HG03175 (cell line): ENCODE measurements at regions not wholly inside any gene's neighbourhood (a gene's known extent, or its start where the extent isn't known, plus 50 kb on each side); places are given as distances from the start of the nearest gene placed in this dataset.
"Not testable (repeated sequence)": the region's sequence is repeated elsewhere in the genome, so short reads cannot be mapped to it uniquely, and the experiment has no call there.

Source experiments
- ATAC-seq: cut with Tn5 transposase; IDR thresholded peaks from one replicate; pipeline ENCODE4 v1.9.1; 2021; ENCODE audit warnings: mild to moderate bottlenecking, moderate library complexity; ENCODE audit not compliant: unreplicated experiment

DNA sequence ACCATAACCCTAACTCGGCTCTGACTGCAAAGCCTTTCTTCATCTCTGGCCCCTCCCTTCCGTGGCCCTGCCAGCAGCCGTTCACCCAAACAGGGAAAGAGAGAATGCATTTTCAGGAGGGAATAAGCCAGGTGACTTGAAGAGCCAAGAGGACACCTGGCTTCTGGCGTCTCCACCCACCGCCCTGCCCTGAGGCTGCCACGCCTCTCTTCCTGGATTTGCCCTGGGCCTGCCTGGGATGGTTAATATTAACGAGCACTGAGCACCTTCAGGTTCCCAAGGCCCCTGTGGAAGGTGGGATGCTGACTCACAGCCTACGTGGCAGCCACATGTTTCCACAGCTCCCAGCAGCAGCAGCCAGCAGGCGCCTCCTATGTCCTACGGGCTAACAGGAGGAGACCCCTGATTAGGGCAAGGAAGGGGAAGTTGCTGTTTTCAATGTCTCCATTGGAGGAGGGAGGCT lies 138.0 kb upstream of the RREB1 start:
- ATAC-seq = no peak

DNA sequence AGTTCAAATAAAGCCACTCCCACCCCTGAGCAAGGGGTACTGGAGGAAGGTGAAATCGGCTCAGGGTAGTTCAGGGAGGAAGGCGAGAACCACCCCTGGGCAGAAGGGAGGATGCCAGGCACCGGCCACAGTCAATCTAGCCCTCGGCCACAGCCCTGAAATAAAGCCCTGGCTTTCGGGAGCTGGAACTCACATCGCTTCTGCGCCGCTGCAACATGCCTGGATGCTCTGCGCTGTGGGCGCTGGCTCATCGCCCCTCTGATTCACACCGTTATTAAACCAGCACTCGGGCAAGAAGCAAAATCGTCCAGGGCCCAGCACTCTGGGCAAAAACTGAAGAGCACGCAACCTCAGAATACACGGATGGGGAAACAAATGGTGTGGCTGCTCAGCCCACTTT lies 136.9 kb upstream of the RREB1 start:
- ATAC-seq = no peak

DNA sequence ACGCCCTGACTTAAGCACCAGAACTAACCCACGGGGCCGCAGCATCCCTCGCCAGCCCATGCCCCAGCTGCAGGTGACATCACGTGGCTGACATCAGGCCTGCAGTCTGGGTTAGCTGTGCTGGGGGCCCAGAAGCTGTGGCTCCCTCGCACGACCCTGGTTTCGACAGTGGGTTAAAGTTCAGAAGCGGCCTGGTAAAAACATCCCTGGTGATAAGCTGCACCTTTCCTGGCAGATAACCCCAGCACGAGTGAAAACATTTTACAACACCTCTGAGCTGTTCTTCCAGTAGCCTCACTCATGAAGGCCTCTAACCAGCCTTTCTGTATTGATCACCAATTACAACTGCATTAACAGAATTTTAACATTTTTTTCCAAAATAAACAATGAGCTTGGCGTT lies 136.4 kb upstream of the RREB1 start:
- no peak for ATAC-seq

DNA sequence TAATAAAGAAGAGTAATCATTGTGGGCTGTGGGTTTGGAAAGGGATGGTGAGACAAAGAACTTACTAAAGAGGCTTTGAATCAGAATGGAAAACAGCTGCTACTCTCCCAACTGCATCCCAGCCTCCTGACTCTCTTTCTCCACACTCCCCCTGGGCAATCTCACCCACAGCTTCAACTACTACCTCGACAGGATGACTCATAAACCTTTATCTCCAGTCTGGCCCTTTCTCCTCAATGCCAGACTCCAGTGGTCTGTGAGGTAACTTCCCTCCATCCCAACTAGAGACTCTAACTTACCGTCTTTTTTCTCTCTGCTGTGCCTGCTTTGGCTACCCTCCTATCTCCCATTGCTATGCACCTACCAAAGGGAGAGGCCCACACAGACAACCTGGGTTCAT lies 135.3 kb upstream of the RREB1 start:
- no peak for ATAC-seq

DNA sequence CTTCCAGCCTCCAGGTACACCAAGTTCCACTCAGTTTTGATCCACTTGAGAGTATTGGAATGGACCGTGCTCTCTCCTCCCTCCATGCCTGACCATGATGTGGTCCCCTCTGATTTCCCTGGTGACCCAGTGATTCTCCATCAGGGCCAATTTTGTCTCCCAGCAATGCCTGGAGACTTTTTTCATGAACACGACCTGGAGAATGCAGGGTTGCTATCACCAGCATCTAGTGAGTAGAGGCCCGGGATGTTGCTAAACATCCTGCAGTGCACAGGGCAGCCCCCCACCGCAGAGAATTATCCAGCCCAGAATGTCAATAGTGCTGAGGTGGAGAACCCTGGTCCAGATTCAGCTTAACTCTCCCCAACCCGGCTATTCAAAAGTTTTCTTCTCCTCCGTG lies 134.0 kb upstream of the RREB1 start:
- ATAC-seq = no peak

DNA sequence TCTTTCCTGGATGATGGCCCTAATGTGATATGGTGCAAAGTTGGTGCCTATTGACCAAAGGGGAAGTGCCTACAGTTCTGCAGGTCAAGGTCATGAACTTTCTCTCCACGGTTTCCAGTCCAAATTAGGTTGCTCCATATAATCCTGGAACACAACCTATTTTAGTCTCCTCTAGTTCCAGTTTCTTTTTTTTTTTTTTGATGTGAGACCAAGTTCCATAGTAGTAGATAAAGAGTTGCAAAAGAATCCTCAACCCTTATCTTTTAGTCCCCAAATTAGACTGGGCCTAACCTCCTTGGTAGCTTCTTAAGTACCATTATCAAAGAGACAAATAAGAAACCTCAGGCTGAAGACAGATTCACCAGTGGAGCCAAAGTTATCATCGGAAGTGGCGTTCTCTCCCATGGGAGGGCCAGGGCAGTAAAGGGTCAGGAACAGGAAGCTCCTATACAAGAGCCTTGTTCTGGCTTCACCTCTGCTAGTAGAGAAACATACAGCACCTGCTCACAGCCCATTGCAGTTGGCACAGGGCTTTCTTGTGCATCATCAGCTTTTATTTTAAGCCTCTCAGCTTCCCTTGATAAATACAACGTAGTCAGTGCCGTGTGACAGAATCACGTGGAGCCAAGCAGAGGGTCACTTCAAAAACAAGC lies 132.2 kb upstream of the RREB1 start:
- ATAC-seq = no peak

DNA sequence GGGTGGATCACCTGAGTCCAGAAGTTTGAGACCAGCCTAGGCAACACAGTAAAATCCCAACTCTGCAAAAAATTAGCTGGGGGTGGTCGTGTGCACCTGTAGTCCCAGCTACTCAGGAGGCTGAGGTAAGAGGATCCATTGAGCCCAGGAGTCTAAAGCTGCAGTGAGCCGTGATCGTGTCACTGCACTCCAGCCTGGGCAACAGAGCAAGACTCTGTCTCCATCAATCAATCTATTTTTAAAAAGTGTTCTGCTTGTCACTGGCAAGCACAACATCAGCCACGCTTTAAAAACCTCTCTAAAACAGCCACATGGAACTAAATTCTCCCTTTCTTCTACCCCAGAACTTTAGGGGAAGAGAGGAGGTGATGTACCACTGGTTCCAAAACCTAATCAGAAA lies 131.6 kb upstream of the RREB1 start:
- no peak for ATAC-seq

DNA sequence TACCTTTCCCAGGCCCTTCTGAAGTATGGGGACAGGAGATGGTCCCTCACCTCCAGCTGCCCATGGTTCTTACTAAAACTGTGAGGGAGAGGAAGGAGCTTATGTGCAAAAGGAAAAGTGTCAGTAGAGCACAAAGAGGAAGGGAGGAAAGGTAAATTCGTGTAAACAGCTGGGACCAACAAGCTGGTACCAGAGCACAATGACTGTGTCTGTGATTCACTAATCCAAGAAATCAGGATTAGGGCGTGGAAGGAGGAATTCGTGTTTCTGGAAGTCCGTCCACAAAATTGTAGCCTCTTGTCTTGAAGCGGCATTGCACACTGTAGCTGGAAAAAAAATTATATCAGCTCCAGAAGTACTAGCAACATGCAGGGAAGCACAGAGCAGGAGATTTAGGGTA lies 129.0 kb upstream of the RREB1 start:
- ATAC-seq = no peak

DNA sequence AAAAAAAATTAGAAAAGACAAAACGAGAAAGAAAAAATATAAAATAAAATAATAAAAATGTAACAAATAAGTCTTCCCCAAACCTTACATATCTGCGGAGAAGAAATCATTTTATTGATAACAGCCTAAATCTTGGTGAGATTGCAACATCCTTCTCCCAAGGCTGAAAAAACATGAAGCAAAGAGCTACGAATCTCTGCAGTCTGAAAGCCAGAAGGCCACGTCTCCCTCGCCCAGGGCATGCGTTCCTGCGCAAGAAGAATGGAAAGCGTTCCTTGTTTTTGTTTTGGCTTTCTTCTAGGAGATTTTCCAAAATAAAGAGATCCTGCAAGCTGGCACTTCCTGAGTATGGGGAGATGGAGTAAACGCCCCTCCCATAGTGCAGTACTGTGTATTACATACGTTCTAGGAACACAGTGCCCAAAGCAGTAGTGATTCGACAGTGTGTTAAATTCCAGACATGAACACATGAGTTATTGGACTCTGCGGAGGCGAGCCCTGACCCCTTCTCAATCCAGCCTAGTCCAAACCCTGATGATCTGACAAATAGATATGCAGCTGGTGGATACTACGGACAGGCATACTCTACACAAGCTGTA lies 126.7 kb upstream of the RREB1 start:
- ATAC-seq = no peak

DNA sequence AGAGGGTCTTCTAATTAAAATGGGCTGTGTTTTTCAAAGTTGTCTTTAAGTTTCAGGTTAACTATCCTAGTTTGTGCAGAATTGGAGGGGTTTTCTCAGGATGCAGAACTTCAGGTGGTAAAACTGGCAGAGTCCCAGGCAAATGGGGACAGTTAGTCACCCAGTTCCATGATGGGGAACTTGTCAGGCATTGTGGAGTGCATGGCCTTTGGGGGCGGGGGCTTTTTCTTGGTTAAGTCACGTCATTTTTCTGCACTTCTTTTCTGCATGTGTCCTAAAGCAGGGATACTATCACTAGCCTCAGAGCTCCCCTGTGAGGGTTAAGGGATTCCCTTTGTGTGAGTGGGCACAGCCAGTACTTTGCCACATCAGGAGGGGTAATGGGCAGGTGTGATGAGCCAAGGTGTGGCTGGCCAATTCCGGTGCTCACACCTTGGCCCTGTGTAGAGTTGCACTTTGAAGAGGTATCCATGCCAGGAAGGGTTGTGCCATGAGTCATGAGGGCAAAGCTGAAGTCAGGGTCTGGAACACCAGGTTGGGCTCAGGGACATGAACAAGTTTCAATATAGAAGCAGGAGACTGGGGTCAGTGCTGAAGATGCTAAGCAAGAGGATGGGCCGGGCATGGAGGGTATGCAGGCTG lies 126.0 kb upstream of the RREB1 start:
- ATAC-seq = no peak

DNA sequence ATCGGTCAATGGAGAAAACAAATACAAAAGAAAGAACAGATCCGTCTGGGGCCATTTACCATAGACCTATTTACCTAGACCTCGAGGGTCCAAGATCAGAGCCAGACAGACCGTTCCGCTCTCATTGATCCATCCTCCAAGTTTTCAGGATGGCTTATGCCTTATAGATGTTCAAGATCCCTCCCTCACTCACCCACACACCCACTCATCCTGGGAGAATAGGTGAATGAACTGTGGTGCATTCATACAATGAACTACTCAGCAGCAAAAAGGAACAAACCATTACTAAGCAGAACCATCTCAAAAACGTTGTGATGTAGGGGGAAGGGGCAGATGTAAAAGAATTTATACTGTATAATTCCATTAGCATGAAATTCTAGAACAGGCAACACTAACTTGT lies 125.1 kb upstream of the RREB1 start:
- no peak for ATAC-seq

DNA sequence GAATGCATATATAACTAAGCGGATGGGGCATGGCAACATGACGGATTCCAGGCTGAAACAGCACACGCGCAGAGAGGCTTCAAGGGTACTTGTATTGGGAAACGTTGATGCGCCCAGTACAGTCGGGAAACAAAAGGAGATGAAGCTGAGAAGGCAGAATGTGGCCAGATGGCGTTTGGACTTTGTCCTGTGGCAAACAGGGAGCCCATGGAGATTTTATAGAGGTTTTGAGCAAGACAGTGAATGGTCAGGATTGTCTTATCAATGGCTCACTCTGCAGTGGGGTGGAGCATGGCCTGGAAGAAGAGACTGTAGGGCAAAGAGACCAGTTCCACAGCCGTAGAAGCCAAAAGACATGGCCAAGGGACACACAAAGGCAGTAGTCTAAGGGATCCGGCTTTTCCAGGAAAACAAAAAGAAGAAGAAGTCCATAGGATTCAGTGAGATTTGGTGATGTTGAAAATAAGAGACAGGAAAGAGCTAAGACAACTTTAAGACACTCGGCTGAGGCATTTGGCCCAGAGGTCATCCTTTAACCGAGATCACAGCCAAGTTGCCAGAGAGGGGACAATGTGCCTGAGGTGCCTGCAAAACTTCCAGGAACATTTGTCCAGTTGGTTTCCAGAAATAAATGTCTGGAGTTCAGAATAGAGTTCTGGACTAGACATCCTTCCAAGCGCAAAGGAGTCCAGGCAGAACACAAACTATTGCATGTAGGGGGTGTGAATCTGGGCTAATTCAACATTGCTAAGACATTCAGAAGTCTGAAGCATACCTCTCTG lies 123.0 kb upstream of the RREB1 start:
- no peak for ATAC-seq

DNA sequence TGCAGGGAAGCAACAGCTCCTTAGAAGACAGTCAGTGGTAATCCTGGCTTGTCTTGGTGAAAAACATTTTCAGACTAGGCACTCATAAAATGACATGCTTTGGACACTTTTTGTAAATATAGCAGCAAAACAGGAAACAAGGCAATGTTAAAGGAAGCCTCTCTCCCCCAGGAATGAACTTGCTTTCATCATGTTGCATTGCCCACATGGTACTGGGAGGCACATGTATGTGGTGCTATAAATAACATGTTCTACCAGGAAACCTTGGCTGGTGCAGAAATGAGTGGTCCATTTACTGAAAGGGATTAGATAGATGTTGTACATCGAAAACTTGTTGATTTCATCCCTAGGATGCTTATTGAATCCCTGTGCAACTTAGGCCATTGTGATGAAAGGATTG lies 121.4 kb upstream of the RREB1 start:
- no peak for ATAC-seq

DNA sequence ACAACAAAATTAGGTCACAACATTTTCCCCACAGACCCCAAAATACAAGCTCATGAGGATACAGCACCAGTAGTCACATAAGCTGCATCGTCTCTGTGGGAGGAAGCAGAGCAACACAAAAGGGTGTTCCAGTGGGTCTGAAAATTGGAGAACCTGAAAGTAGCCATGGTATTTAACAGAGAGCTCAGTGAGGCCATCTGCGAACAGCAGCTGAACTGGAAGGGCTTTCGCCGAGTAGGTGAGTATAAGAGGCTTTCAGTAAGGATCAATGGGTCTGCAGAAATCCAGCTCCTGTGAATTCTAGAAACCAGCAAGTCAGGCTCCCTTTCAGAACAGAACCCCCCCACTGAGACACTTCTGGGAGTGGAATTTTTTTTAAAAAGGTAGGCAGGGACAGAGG lies 120.0 kb upstream of the RREB1 start:
- ATAC-seq = no peak

DNA sequence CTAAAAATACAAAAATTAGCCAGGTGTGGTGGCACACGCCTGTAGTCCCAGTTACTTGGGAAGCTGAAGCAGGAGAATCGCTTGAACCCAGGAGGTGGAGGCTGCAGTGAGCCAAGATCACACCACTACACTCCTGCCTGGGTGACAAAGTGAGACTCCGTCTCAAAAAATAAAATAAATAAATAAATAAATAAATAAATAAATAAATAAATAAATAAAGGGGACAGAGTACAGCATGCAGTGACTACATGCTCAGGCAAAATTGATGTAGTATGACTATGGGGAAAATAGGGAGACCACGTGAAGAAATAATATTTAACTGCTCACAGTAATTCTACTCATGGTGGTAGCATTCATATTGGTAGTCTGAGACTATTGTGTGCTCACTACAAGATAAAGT lies 117.7 kb upstream of the RREB1 start:
- ATAC-seq = not testable (repeated sequence)

DNA sequence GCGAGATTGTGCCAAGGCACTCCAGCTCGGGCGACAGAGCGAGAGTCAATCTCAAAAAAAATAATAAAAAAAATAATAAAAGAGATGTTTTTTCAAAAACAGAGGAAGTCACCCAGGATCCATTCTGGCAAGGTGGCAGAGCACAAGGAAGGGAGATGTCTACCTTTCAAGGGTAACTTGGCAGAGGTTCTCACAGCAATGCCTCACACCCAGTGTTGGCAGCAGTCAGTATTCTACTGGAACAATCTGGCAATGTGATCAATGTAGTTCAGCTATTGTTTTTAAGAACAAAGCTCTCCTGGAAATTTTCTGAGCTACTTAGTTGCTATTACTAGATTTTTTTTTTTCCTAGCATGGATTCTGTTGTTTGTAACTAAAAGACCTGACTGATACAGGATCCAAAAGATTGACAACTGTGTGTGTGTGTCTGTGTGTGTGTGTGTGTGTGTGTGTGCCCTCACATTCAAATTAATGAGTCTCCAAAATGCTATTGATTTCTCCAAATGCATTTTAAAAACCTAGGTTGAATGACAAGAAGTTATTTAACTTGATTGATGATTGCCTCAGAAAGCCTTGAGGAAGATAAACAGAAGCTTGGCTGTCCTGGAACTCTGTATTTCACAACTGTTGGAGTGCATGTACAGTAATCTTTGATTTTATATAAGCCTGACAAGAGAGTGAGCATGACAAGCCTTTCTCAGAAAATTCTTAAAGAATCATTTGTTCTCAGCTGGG lies 114.1 kb upstream of the RREB1 start:
- no peak for ATAC-seq

DNA sequence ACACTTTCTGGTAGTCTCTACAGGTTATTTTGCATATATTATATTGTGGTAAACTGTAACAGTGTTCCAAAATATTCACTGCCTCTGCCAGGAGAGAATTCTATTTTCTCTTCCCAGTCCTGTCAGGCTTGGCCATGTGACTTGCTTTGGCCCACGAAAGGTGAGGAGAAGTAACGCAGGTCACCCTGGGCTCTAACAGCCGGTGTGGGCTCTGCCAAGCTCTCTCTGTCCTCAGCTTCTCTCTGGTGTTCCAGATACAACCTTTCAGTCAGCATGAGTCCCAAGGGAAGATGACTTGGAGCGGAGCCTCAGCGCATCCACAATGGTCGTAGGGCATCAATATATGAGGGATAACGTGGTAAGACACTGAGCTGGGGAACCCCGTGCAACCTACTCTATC lies 113.0 kb upstream of the RREB1 start:
- ATAC-seq = no peak

DNA sequence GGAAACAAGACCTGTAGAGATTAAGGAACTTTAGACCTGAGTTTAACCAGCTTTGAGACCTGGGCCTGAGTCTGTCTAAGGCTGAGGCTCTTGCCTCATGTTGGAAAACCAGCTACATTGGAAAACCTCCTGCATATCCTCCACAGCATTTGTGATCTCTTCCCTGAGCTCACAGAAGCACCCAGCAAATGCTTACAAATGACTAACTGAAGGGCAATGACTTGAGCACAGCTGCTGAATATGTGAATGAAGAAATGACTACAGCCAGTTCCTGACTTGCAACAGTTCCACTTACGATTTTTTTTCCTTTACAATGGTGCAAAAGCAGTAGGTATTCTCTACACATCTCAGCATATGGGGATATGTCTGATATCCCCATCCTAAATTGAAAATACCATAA lies 112.4 kb upstream of the RREB1 start:
- ATAC-seq = no peak

DNA sequence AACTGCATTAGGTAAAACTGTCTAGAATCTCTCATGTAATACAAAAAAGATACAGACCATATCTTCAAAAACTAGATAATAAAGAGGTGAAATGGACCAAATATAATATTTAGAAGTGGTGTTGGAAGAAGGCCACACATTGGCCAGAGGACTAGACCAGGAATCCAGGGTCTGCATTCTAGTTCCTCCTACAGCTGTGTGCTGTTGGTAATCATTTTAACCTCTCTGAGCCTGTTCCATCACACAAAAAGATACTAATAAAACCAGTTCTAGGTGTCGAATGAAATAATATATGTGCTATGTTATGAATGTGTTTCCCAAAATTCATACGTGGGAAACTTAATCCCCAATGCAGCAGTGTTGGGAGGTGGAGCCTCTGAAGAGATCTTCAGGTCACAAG lies 111.6 kb upstream of the RREB1 start:
- no peak for ATAC-seq

DNA sequence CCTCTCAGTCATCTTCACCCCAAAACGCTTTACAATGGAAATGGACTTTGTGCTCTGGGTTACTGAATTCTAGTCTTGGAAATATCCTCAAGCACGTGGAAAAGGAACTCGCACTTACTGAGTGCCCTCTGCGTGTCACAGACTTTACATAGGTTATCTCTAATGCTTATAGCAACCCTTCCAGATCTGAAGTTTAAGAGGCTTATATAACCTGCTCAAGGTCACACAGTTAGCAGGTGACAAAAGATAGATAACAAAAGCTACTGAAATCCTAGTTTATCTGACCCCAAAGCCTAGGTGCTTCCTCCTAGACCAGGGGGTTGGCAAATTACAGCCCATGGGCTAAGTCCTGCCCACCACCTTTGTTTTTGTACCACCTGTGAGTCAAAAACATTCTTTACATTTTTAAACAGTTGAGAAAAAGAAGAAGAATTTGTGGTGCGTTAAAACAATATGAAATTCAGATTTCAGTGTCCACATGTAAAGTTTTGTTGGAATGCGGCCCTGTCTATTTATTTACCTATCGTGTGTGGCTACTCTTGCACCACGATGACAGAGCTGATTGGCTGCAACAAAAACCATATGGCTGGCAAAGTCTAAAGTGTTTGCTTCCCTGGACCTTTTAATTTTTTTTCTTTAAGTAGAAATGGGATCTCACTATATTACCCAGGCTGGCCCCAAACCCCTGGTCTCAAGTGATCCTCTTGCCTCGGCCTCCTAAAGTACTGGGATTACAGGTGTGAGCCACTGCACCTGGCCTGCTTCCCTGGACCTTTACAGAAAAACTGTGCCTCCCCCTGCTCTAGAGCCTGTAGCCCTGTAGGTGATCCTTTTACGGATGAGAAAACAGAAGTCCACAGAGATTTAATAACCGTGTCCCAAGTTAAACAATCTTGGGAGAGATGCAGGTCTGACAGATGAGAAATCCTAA lies 110.2 kb upstream of the RREB1 start:
- no peak for ATAC-seq
